SK-N-SH (cell line): ENCODE measurements at regions not wholly inside any gene's neighbourhood (a gene's known extent, or its start where the extent isn't known, plus 50 kb on each side); places are given as distances from the start of the nearest gene placed in this dataset.
A peak's percentile ranks its signal among the peaks of the same experiment; 100 is the strongest.

ENCODE experiments used
- CTCF ChIA-PET: fragments of 300-600, 350-600 bp; formaldehyde crosslinking; extraction: SDS; loops from one replicate; lab custom pipeline; 2021; lab: Yijun Ruan, JAX
- POLR2A ChIA-PET: fragments of 350-600 bp; sonication (Branson Sonifier 250); formaldehyde crosslinking; extraction: SDS; loops from one replicate; lab custom pipeline; 2020; ENCODE audit warnings: antibody characterized with exemption, inconsistent platforms; lab: Yijun Ruan, JAX
- DNase-seq: peaks from one replicate; pipeline ENCODE4 v3.0.0; 2012
- H2AFZ ChIP-seq: fragments of 200-600 bp; sonication (generic); 2 replicates; pipeline ENCODE4 v1.8.1; 2016; ENCODE audit warnings: antibody characterized with exemption, mild to moderate bottlenecking, low read depth
- H3F3A ChIP-seq: fragments of 200-600 bp; sonication (generic); replicated peaks from 2 replicates; pipeline ENCODE3; 2016; ENCODE audit warnings: antibody characterized with exemption, mild to moderate bottlenecking; ENCODE audit not compliant: insufficient read depth
- H3K27ac ChIP-seq, 2 experiments: fragments of 200-500 bp in 1 of 2; fragments of 200-600 bp in 1 of 2; sonication (Bioruptor generic) in 1 of 2; sonication (generic), shearing (Covaris generic) in 1 of 2; 2 replicates each; pipeline versions ENCODE4 v1.5.1 to v1.6.1; 2014 to 2016; ENCODE audit warnings: low read depth in 2 of 2, inconsistent platforms in 1 of 2, low read length in 1 of 2, mild to moderate bottlenecking in 1 of 2, mixed read lengths in 1 of 2
- H3K27me3 ChIP-seq: fragments of 200-600 bp; sonication (generic), shearing (Covaris generic); 2 replicates; pipeline ENCODE4 v1.6.1; 2016; ENCODE audit warnings: mixed run types; ENCODE audit not compliant: insufficient read depth
- H3K36me3 ChIP-seq, 2 experiments: fragments of 200-500 bp in 1 of 2; fragments of 200-600 bp in 1 of 2; sonication (Bioruptor generic) in 1 of 2; sonication (generic) in 1 of 2; replicated peaks in 1 of 2; 2 replicates each; pipeline versions ENCODE3 to v1.5.1; 2014 to 2016; ENCODE audit warnings: low read length in 1 of 2, mild to moderate bottlenecking in 1 of 2; ENCODE audit not compliant: insufficient read depth in 2 of 2, control insufficient read depth in 1 of 2
- H3K4me1 ChIP-seq, 2 experiments: fragments of 200-500 bp in 1 of 2; fragments of 200-600 bp in 1 of 2; sonication (Bioruptor generic) in 1 of 2; sonication (generic), shearing (Covaris generic) in 1 of 2; 2 replicates each; pipeline versions ENCODE4 v1.5.1 to v1.6.1; 2014 to 2016; ENCODE audit warnings: low read depth in 1 of 2, low read length in 1 of 2, mixed run types in 1 of 2; ENCODE audit not compliant: insufficient read depth in 2 of 2, control insufficient read depth in 1 of 2
- H3K4me2 ChIP-seq: fragments of 200-600 bp; sonication (generic), shearing (Covaris generic); 2 replicates; pipeline ENCODE4 v1.6.1; 2017; ENCODE audit warnings: mixed run types
- H3K4me3 ChIP-seq, 2 experiments: fragments of 200-500 bp in 1 of 2; fragments of 200-600 bp in 1 of 2; sonication (Bioruptor generic) in 1 of 2; sonication (generic), shearing (Covaris generic) in 1 of 2; 2 replicates each; pipeline versions ENCODE4 v1.5.1 to v1.8.1; 2014 to 2016; ENCODE audit warnings: low read depth in 2 of 2, inconsistent platforms in 1 of 2, low read length in 1 of 2, mild to moderate bottlenecking in 1 of 2, mixed read lengths in 1 of 2, moderate library complexity in 1 of 2
- H3K79me2 ChIP-seq: fragments of 200-600 bp; sonication (generic); 2 replicates; pipeline ENCODE4 v1.8.1; 2017; ENCODE audit warnings: mild to moderate bottlenecking; ENCODE audit not compliant: insufficient read depth
- H3K9ac ChIP-seq: fragments of 200-600 bp; sonication (generic); 2 replicates; pipeline ENCODE4 v1.6.1; 2017; ENCODE audit warnings: mixed run types
- H3K9me2 ChIP-seq: fragments of 200-600 bp; sonication (generic); 2 replicates; pipeline ENCODE4 v1.6.1; 2017; ENCODE audit warnings: mixed run types
- H3K9me3 ChIP-seq: fragments of 200-600 bp; sonication (generic); 2 replicates; pipeline ENCODE4 v1.6.1; 2017; ENCODE audit warnings: mixed run types, mild to moderate bottlenecking, moderate library complexity
- H4K20me1 ChIP-seq: fragments of 200-600 bp; sonication (generic); 2 replicates; pipeline ENCODE4 v1.6.1; 2017; ENCODE audit warnings: mild to moderate bottlenecking, mixed run types; ENCODE audit not compliant: insufficient read depth
- CHD2 ChIP-seq: fragments of 150-350 bp; IDR thresholded peaks from 2 replicates; pipeline ENCODE4 v1.6.1; 2018; ENCODE audit warnings: low read length; ENCODE audit not compliant: partially characterized antibody
- CTCF ChIP-seq: fragments of 200-600 bp; sonication (generic); IDR thresholded peaks from 2 replicates; pipeline ENCODE4 v1.6.1; 2017; ENCODE audit warnings: antibody characterized with exemption, mild to moderate bottlenecking, moderate library complexity
- EP300 ChIP-seq, 2 experiments: IDR thresholded peaks; 2 replicates each; pipeline versions ENCODE4 v1.4.0 to v1.6.1; 2012; ENCODE audit warnings: borderline replicate concordance in 1 of 2, low read depth in 1 of 2, low read length in 1 of 2
- EZH2phosphoT487 ChIP-seq: fragments of 200-600 bp; sonication (generic); IDR thresholded peaks from 2 replicates; pipeline ENCODE4 v1.6.1; 2017; ENCODE audit warnings: low read depth, mixed run types, mild to moderate bottlenecking, antibody characterized with exemption, moderate library complexity, borderline replicate concordance
- FOSL2 ChIP-seq: IDR thresholded peaks from 2 replicates; pipeline ENCODE4 v1.4.0; 2012; ENCODE audit warnings: low read depth, mild to moderate bottlenecking, moderate library complexity, borderline replicate concordance
- FOXJ3 ChIP-seq: sonication (generic); formaldehyde crosslinking; IDR thresholded peaks from 2 replicates; pipeline ENCODE4 v1.5.1; 2020; ENCODE audit warnings: mild to moderate bottlenecking, missing genetic modification reagents
- GABPA ChIP-seq: IDR thresholded peaks from 2 replicates; pipeline ENCODE4 v1.4.0; 2012; ENCODE audit warnings: low read depth, mild to moderate bottlenecking
- GATA2 ChIP-seq: sonication (generic); formaldehyde crosslinking; IDR thresholded peaks from 2 replicates; pipeline ENCODE4 v1.5.0; 2020; ENCODE audit warnings: mild to moderate bottlenecking, missing genetic modification reagents
- MAX ChIP-seq: IDR thresholded peaks from 2 replicates; pipeline ENCODE4 v1.4.0; 2012; ENCODE audit warnings: low read depth
- NFIC ChIP-seq: IDR thresholded peaks from 2 replicates; pipeline ENCODE4 v1.4.0; 2012; ENCODE audit warnings: borderline replicate concordance
- POLR2AphosphoS5 ChIP-seq: IDR thresholded peaks from 2 replicates; pipeline ENCODE4 v1.6.1; 2012; ENCODE audit warnings: low read depth, low read length
- RAD21 ChIP-seq: IDR thresholded peaks from 2 replicates; pipeline ENCODE4 v1.6.1; 2012; ENCODE audit warnings: mild to moderate bottlenecking, low read length
- SMC3 ChIP-seq: IDR thresholded peaks from 2 replicates; pipeline ENCODE4 v1.6.1; 2012; ENCODE audit warnings: low read depth, low read length, improper control_type of control experiment
- TAF1 ChIP-seq: IDR thresholded peaks from 2 replicates; pipeline ENCODE4 v1.6.1; 2012; ENCODE audit warnings: low read depth, mild to moderate bottlenecking, low read length, moderate library complexity, borderline replicate concordance
- TCF12 ChIP-seq: IDR thresholded peaks from 2 replicates; pipeline ENCODE4 v1.4.0; 2012
- TEAD4 ChIP-seq: IDR thresholded peaks from 2 replicates; pipeline ENCODE4 v1.4.0; 2012; ENCODE audit warnings: mild to moderate bottlenecking, borderline replicate concordance; ENCODE audit not compliant: insufficient read depth
- YY1 ChIP-seq: IDR thresholded peaks from 2 replicates; pipeline ENCODE4 v1.4.0; 2012; ENCODE audit warnings: low read depth, mild to moderate bottlenecking
- WGBS: methylation state at CpG from one replicate; pipeline ENCODE4 v1.1.6; 2017; ENCODE audit warnings: low lambda C conversion rate; 5-methylcytosine and 5-hydroxymethylcytosine counted together
- TF ChIP-seq, protein P1 (sequence below): IDR thresholded peaks from 2 replicates; pipeline ENCODE4 v1.4.0; 2012; ENCODE audit warnings: low read depth, borderline replicate concordance
- TF ChIP-seq, protein P2 (sequence below): IDR thresholded peaks from 2 replicates; pipeline ENCODE4; 2012
- TF ChIP-seq, protein P3 (sequence below): fragments of 150-350 bp; IDR thresholded peaks from 2 replicates; pipeline ENCODE4 v1.6.1; 2017; ENCODE audit warnings: antibody characterized with exemption, low read length, low read depth, borderline replicate concordance

DNA sequence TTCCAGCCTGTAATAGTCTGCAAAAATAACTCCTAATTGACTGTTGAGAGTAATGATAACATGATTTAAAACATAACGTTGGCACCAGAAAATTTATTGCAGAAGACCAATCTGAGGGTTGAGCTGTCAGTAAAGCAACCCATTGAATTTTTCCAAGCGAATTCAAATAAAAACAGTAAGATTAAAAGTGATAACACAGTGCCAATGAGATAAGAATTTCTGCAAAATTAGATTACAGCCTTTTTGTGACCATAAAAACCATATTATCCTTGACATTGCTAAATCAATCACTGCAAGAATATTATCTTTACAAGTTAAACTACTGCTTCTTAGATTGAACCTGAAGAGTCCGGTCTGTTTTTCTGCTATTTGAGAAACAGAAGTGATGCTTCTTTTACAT, 341.4 kb downstream of the CDH11 start:
- 0 out of 2 replicates have a peak, but pooled peaks cover 2% of the 10 kb centered on the region for H3K9me2 ChIP-seq
- H3K36me3 ChIP-seq = no peaks in the 10 kb centered on the region
- no peaks in the 10 kb centered on the region for H4K20me1 ChIP-seq
- H3K9ac ChIP-seq = no peak overlapping the region
- 21% methylated on average over 3 of the region's 3 CpGs for WGBS
- no peaks in the 10 kb centered on the region for H3F3A ChIP-seq
- H3K79me2 ChIP-seq = no peaks in the 10 kb centered on the region
- CTCF ChIA-PET = interaction anchor here (0.6 kb wide), 1 partner anchor 18 kb away, joined by 3 read pairs; no protein-coding TSS in a partner anchor
- TF ChIP-seq CTCF = no peak
- TF ChIP-seq, protein P1, sequence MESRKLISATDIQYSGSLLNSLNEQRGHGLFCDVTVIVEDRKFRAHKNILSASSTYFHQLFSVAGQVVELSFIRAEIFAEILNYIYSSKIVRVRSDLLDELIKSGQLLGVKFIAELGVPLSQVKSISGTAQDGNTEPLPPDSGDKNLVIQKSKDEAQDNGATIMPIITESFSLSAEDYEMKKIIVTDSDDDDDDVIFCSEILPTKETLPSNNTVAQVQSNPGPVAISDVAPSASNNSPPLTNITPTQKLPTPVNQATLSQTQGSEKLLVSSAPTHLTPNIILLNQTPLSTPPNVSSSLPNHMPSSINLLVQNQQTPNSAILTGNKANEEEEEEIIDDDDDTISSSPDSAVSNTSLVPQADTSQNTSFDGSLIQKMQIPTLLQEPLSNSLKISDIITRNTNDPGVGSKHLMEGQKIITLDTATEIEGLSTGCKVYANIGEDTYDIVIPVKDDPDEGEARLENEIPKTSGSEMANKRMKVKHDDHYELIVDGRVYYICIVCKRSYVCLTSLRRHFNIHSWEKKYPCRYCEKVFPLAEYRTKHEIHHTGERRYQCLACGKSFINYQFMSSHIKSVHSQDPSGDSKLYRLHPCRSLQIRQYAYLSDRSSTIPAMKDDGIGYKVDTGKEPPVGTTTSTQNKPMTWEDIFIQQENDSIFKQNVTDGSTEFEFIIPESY = no peak
- TF ChIP-seq TEAD4 = peak; percentile 61; the same call in 1 of the 2 replicates
- no peak for TF ChIP-seq MAX
- peak in 1 of 2 experiments; percentile 89; a peak in 2 of 4 replicates for TF ChIP-seq EP300 (IDR thresholded peaks at IDR 0.05; ENCODE audit: borderline replicate concordance in 1 of 2, low read depth in 1 of 2, low read length in 1 of 2)
- no peak for TF ChIP-seq FOXJ3
- TF ChIP-seq POLR2AphosphoS5 = no peak
- no peak for TF ChIP-seq CHD2
- no peak for TF ChIP-seq YY1
- no peak for TF ChIP-seq FOSL2
- peak; percentile 56 for TF ChIP-seq TCF12
- no peak for TF ChIP-seq RAD21
- no peak for TF ChIP-seq GABPA
- no peak for TF ChIP-seq NFIC
- TF ChIP-seq, protein P2, sequence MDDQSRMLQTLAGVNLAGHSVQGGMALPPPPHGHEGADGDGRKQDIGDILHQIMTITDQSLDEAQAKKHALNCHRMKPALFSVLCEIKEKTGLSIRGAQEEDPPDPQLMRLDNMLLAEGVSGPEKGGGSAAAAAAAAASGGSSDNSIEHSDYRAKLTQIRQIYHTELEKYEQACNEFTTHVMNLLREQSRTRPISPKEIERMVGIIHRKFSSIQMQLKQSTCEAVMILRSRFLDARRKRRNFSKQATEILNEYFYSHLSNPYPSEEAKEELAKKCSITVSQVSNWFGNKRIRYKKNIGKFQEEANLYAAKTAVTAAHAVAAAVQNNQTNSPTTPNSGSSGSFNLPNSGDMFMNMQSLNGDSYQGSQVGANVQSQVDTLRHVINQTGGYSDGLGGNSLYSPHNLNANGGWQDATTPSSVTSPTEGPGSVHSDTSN = peak; percentile 48; the same call in 1 of the 2 replicates
- peak; percentile 87 for TF ChIP-seq GATA2 (CRISPR knock-in tag)
- TF ChIP-seq, protein P3, sequence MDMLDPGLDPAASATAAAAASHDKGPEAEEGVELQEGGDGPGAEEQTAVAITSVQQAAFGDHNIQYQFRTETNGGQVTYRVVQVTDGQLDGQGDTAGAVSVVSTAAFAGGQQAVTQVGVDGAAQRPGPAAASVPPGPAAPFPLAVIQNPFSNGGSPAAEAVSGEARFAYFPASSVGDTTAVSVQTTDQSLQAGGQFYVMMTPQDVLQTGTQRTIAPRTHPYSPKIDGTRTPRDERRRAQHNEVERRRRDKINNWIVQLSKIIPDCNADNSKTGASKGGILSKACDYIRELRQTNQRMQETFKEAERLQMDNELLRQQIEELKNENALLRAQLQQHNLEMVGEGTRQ = no peak
- TF ChIP-seq EZH2phosphoT487 = no peak
- TF ChIP-seq SMC3 = no peak
- no peak for TF ChIP-seq TAF1
- no peak overlapping the region for H2AFZ ChIP-seq
- POLR2A ChIA-PET = no interaction called here
- H3K4me3 ChIP-seq = no peak overlapping the region
- H3K27ac ChIP-seq = peak overlapping the region in 1 of 2 experiments; percentile 34; a peak in 1 of 4 replicates
- H3K27me3 ChIP-seq = no peaks in the 10 kb centered on the region
- no peak overlapping the region for H3K4me2 ChIP-seq
- H3K9me3 ChIP-seq = no peaks in the 10 kb centered on the region
- no peak for DNase-seq
- H3K4me1 ChIP-seq = no peaks in the 10 kb centered on the region; a peak in 1 of 4 replicates
